ENCODE measurements at regions not wholly inside any gene's neighbourhood (a gene's known extent, or its start where the extent isn't known, plus 50 kb on each side); places are given as distances from the start of the nearest gene placed in this dataset.

- CTCF ChIA-PET: interaction anchor here (1.7 kb wide), 1 partner anchor 12 kb away, joined by 7 read pairs; no protein-coding TSS in a partner anchor
- Histone ChIP-seq H3K27me3 (ENCODE audit: control insufficient read depth in 2 of 2, insufficient read depth in 2 of 2, low read length in 2 of 2) (no peaks in the 10 kb centered on the region), H3K4me3 (replicated peaks in 1 of 3; ENCODE audit: insufficient read depth in 1 of 3, low read depth in 1 of 3, low read length in 3 of 3) (no peak overlapping the region), H3K4me1 (ENCODE audit: control insufficient read depth, extremely low read depth, insufficient read depth, low read length) (no peaks in the 10 kb centered on the region), H4K20me1 (replicated peaks; ENCODE audit: control insufficient read depth, extremely low read depth, insufficient read depth, low read length) (no peaks in the 10 kb centered on the region), H3K27ac (ENCODE audit: insufficient read depth, low read depth, low read length) (no peak overlapping the region), H3K79me2 (ENCODE audit: control insufficient read depth, insufficient read depth, low read length) (no peaks in the 10 kb centered on the region), H3K4me2 (ENCODE audit: insufficient read depth, low read length) (no peak overlapping the region), H2AFZ (ENCODE audit: low read depth, low read length) (no peak overlapping the region), H3K9me3 (replicated peaks; ENCODE audit: control insufficient read depth, insufficient read depth, low read length) (no peaks in the 10 kb centered on the region), H3K9me1 (replicated peaks; ENCODE audit: control insufficient read depth, extremely low read depth, insufficient read depth, low read length) (no peaks in the 10 kb centered on the region), H3K36me3 (ENCODE audit: control insufficient read depth in 2 of 2, extremely low read depth in 1 of 2, insufficient read depth in 2 of 2, low read length in 2 of 2) (no peaks in the 10 kb centered on the region), H3K9ac (replicated peaks; ENCODE audit: extremely low read depth, insufficient read depth, low read length) (no peak overlapping the region)
- POLR2A ChIA-PET: no interaction called here
- DNase-seq (ENCODE audit: low read depth, low spot score): no peak
- FAIRE-seq: no peak
- no TSS peak for BruUV-seq (replicated peaks)
- intact Hi-C loops (cut with micrococcal nuclease) (no loop called here), dilution Hi-C loops (cut with MboI; ENCODE audit: extremely low pct_ligation_motif_present, low sequenced_read_pairs) (no loop called here)
- TF ChIP-seq FOS (IDR thresholded peaks at IDR 0.05; ENCODE audit: borderline replicate concordance, insufficient read depth, low read length) (no peak), MYC (IDR thresholded peaks at IDR 0.05; ENCODE audit: low read depth, low read length) (no peak), EZH2 (IDR thresholded peaks at IDR 0.05; ENCODE audit: borderline replicate concordance, low read depth, low read length, severe bottlenecking) (no peak), POLR2AphosphoS5 (IDR thresholded peaks at IDR 0.05; ENCODE audit: insufficient read depth, low read depth, low read length) (no peak), GATA2 (IDR thresholded peaks at IDR 0.05; ENCODE audit: insufficient read depth, insufficient read length, low read depth, low read length) (no peak), POLR2A (IDR thresholded peaks at IDR 0.05; ENCODE audit: low read depth, low read length) (no peak), MAX (IDR thresholded peaks at IDR 0.05; ENCODE audit: insufficient read depth, insufficient read length) (no peak)
Observed at GRCh38 chr2:18401471-18401870, 159.0 kb downstream of the RDH14 start.

- FAIRE-seq: no peak
- BruUV-seq (replicated peaks): no TSS peak
- CTCF ChIA-PET: no interaction called here
- Histone ChIP-seq H3K79me2 (ENCODE audit: control insufficient read depth, insufficient read depth, low read length) (no peaks in the 10 kb centered on the region), H3K9me3 (replicated peaks; ENCODE audit: control insufficient read depth, insufficient read depth, low read length) (no peaks in the 10 kb centered on the region), H3K9me1 (replicated peaks; ENCODE audit: control insufficient read depth, extremely low read depth, insufficient read depth, low read length) (no peaks in the 10 kb centered on the region), H3K4me1 (ENCODE audit: control insufficient read depth, extremely low read depth, insufficient read depth, low read length) (no peaks in the 10 kb centered on the region), H4K20me1 (replicated peaks; ENCODE audit: control insufficient read depth, extremely low read depth, insufficient read depth, low read length) (no peaks in the 10 kb centered on the region), H3K9ac (replicated peaks; ENCODE audit: extremely low read depth, insufficient read depth, low read length) (no peak overlapping the region), H3K27ac (ENCODE audit: insufficient read depth, low read depth, low read length) (no peak overlapping the region), H2AFZ (ENCODE audit: low read depth, low read length) (no peak overlapping the region), H3K4me2 (ENCODE audit: insufficient read depth, low read length) (no peak overlapping the region), H3K4me3 (replicated peaks in 1 of 3; ENCODE audit: insufficient read depth in 1 of 3, low read depth in 1 of 3, low read length in 3 of 3) (no peak overlapping the region), H3K27me3 (ENCODE audit: control insufficient read depth in 2 of 2, insufficient read depth in 2 of 2, low read length in 2 of 2) (no peaks in the 10 kb centered on the region), H3K36me3 (ENCODE audit: control insufficient read depth in 2 of 2, extremely low read depth in 1 of 2, insufficient read depth in 2 of 2, low read length in 2 of 2) (no peaks in the 10 kb centered on the region)
- no peak for DNase-seq (ENCODE audit: low read depth, low spot score)
- POLR2A ChIA-PET: no interaction called here
- intact Hi-C loops (cut with micrococcal nuclease) (no loop called here), dilution Hi-C loops (cut with MboI; ENCODE audit: extremely low pct_ligation_motif_present, low sequenced_read_pairs) (no loop called here)
- TF ChIP-seq GATA2 (IDR thresholded peaks at IDR 0.05; ENCODE audit: insufficient read depth, insufficient read length, low read depth, low read length) (no peak), FOS (IDR thresholded peaks at IDR 0.05; ENCODE audit: borderline replicate concordance, insufficient read depth, low read length) (no peak), CTCF (IDR thresholded peaks at IDR 0.05; ENCODE audit: extremely low read depth in 1 of 2, insufficient read depth in 1 of 2, low read depth in 1 of 2, low read length in 2 of 2) (no peak)
Observed at GRCh38 chr2:18399601-18400000, 160.9 kb downstream of the RDH14 start.

Data from endothelial cell of umbilical vein (primary cell).